HuH-7 (cell line): ENCODE measurements at regions not wholly inside any gene's neighbourhood (a gene's known extent, or its start where the extent isn't known, plus 50 kb on each side); places are given as distances from the start of the nearest gene placed in this dataset.

Experiments
- DNase-seq: peaks from one replicate; pipeline ENCODE4 v3.0.0; 2011; ENCODE audit warnings: low spot score

- no peak for DNase-seq
Measured at GRCh38 chr1:218139761-218140160, 145.3 kb upstream of the RRP15 start.

DNA sequence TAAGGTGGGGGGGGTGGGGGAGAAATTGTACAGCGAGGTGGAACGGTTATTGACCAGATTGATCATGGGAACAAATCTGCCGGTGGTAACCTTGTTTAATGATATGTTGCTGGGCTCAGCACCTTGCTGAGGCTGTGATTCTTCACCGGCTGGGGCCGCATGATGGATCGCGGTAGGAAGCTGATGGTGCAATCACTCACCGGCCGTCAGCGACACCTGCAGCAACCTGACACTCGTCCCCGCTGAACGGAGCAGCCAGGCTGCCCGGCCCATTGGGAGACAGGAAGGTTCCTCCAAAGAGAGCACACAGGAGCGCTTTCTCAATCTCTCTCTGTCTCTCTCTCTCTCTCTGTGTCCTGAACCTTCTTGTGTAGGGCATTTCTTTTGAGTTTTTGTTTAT, 128.5 kb upstream of the RRP15 start:
- peak; percentile 70 for DNase-seq

GRCh38 chr1:218163371-218163770, 121.7 kb upstream of the RRP15 start:
- DNase-seq = no peak

GRCh38 chr1:218164111-218164929, 120.8 kb upstream of the RRP15 start:
- DNase-seq = peak; percentile 68

DNA sequence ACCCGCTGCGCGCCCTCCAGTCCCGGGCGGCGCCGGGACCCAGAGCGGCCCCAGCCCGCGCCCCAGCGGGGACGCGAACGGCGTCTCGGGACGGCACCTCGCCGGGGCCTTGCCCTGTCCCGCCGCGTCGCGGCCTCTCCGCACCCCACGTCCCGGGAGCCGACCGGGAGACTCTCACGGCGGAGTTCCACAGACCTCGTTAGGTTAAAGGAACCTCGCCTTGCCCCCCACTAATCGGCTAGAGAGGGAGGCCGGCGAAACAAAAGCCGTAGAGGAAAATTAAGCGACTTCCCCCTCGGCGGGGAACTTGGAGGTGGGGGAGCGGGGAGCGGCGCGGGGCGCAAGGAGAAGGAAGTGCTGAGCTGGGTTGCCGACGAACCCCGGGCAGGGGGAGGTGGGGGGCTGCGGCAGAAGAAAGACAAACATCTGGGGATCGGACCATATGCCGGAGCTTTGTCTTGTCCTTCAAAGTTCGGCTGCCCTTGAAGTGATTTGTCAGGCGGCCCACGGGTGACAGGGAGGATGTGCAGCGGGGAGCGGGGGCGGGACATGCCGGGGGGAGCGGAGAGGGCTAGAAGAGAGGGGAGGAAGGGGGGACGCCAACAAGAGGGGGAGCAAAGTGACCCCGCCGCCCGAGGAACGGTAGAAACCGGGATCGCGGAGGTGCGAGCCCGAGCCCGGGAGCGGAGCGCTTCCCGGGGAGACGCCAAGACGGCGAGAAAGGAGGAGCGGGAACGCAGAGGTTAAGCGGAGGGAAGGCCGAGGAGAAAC, 120.0 kb upstream of the RRP15 start:
- DNase-seq = peak; percentile 38

GRCh38 chr1:218165701-218166114, 119.4 kb upstream of the RRP15 start:
- no peak for DNase-seq

- no peak for DNase-seq
Measured at GRCh38 chr1:218166268-218166945, 118.7 kb upstream of the RRP15 start.

DNA sequence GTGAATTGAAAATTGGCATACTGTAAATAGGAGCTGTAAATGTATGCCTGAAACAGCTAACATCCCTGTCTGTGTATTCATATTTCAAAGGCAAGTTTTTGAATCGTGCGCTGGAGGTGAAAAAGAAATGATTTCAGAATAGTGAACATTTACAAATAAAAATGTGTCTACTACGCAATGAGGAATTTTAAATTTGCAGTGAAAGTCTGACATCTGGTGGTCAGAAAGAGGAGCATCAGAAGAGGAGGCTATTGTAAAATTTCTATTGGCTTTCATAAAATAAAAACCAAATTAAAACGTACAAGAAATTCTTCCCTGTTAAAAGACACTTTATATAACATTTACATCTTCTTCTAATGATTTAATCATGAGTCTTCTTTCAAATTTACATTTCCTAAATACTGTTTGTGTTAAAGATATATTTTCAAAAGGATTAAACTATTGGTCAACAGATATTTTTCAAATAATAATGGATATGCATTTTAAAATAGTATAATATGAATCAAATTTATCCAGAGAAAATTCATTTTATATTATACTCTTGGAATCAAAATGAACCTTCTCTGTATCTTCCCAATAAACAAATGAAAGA, 113.7 kb upstream of the RRP15 start:
- peak; percentile 22 for DNase-seq

- no peak for DNase-seq
Measured at GRCh38 chr1:218182455-218182854, 102.6 kb upstream of the RRP15 start.

DNA sequence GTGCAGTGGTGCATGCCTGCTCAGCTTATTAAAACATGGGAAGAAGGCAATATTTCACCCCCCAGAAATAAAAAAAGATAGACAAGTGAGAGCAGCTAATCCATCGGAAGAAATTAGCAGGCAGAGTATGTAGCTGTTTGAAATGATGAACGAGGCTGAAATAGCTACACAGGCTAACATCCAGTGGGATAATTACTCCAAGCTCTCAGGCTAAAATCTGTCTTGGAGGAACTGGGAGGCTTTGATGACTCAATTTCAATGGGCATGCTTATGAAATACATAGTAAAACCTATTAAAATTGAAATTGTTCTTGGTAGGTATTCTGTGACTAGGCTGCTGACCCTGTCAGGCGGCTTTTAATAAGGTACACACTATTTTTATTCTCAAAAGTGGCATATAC, 84.1 kb upstream of the RRP15 start:
- no peak for DNase-seq

GRCh38 chr1:218201601-218202000, 83.5 kb upstream of the RRP15 start:
- DNase-seq = no peak

GRCh38 chr1:218205721-218206120, 79.4 kb upstream of the RRP15 start:
- DNase-seq = no peak

GRCh38 chr1:218207194-218207593, 77.9 kb upstream of the RRP15 start:
- no peak for DNase-seq

DNA sequence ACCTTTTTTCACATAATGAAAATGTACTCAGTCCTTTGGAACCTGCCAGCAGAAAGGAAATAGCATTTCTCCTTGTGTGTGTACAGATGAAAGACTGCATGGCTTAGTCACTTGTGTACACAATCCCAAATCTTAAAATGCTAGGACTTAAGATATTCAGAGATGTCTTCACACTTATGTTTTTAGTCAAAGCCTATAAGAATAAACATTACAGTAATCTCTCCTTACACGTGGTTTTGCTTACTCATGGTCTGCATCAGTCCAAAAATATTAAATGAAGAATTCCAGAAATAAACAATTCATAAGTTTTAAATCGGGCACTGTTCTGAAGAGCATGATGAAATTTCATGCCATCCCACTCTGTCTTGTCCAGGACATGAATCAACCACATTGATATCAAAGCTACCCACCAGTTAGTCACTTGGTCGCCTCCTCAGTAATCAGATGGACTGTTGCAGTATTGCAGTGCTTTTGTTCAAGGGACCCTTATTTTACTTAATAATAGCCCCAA, 75.7 kb upstream of the RRP15 start:
- DNase-seq = no peak

- no peak for DNase-seq
Measured at GRCh38 chr1:218211241-218211640, 73.9 kb upstream of the RRP15 start.

DNA sequence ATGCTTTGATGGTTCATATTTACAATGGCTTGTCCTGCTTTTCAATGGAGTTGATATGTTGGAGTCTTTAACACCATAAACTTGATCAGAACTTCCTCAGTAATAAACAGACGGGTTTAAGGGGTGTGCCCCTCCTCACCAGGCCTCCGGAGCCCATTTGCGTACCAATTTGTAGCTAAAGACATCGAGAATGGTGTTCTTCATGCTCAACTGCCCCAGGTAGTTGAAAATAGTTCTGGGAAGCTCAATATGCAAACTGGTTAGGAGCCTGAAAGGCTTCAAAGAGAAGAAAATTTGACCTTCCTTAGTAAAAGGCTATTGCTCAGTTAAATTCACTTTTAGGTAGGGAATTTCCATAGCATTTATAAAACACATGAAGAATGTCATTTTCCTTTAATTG, 68.1 kb upstream of the RRP15 start:
- no peak for DNase-seq

GRCh38 chr1:218219460-218219859, 65.6 kb upstream of the RRP15 start:
- no peak for DNase-seq

DNA sequence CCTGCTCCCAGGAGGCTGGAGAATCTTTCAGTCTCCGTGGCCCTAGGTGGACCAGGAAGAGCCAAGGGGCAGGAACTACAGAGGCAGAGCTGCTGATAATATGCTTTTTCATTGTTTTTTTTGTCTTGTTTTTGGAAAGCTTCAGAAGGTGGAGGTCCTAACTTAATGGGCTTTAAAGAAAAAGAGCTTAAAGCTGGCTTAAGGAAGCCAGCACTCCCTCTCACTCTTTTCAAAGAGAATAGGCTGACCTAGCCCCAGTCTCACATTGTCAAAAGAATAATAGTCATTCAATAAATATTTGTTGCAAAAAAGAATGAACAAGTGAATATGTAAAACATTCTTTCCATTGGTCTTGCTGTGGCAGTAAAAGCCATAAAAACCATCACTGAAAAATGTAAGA, 61.0 kb upstream of the RRP15 start:
- no peak for DNase-seq

DNA sequence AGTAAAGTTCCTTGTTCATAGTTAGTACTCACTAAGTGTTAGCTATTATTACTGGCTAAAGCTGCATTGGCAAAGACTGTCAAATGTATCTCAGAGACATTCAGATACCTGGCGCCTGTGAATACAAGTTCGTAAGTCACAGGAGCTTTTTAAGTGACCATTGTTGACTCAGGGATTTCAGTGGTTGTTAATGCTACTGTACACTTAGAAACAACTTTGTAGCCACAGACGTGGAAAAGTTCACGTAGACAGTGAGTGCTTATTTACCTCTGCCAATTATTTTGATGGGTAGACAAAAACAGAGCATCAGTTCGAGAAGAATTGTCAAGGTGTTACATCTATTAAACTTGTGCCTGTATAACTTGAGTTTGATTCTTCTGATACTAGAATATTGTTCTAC, 59.1 kb upstream of the RRP15 start:
- peak; percentile 26 for DNase-seq
